ENCODE measurements at regions not wholly inside any gene's neighbourhood (a gene's known extent, or its start where the extent isn't known, plus 50 kb on each side); places are given as distances from the start of the nearest gene placed in this dataset.

DNA sequence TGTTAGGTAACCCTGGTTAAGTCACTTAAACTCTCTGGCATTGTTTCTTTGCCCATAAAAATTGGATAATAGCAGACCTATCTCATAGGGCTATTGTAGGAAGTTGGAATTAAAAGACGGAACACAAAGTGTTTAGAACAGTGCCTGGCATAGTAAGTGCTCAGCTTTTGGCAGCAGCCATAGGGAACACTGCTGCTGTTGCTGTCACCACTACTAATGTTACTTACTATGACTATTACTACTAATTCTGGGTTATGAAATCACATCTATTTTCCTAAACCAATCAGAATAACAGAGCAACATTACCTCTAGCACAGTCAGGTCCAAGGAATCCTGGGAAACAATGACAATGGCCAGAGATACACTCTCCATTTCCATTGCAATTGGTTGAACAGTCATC lies 300.0 kb downstream of the SH2D1A start:
- no peak for TF ChIP-seq POLR2A (IDR thresholded peaks at IDR 0.05)
- TF ChIP-seq, protein P1, sequence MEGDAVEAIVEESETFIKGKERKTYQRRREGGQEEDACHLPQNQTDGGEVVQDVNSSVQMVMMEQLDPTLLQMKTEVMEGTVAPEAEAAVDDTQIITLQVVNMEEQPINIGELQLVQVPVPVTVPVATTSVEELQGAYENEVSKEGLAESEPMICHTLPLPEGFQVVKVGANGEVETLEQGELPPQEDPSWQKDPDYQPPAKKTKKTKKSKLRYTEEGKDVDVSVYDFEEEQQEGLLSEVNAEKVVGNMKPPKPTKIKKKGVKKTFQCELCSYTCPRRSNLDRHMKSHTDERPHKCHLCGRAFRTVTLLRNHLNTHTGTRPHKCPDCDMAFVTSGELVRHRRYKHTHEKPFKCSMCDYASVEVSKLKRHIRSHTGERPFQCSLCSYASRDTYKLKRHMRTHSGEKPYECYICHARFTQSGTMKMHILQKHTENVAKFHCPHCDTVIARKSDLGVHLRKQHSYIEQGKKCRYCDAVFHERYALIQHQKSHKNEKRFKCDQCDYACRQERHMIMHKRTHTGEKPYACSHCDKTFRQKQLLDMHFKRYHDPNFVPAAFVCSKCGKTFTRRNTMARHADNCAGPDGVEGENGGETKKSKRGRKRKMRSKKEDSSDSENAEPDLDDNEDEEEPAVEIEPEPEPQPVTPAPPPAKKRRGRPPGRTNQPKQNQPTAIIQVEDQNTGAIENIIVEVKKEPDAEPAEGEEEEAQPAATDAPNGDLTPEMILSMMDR (IDR thresholded peaks at IDR 0.05), result no peak
- TF ChIP-seq EP300 (IDR thresholded peaks at IDR 0.05; ENCODE audit: low read depth), result no peak

Data from transverse colon (tissue), 3 donors.